Glomerular visceral epithelial cell (primary cell): ENCODE measurements at regions not wholly inside any gene's neighbourhood (a gene's known extent, or its start where the extent isn't known, plus 50 kb on each side); places are given as distances from the start of the nearest gene placed in this dataset.
"Not testable (repeated sequence)": the region's sequence is repeated elsewhere in the genome, so short reads cannot be mapped to it uniquely, and the experiment has no call there.

Experiments used
- DNase-seq: peaks from one replicate; pipeline ENCODE4 v3.0.0-alpha.2; 2016; ENCODE audit errors: extremely low spot score

GRCh38 chr10:125273023-125273422 is 112.7 kb upstream of the CTBP2 start:
- DNase-seq = no peak

DNA sequence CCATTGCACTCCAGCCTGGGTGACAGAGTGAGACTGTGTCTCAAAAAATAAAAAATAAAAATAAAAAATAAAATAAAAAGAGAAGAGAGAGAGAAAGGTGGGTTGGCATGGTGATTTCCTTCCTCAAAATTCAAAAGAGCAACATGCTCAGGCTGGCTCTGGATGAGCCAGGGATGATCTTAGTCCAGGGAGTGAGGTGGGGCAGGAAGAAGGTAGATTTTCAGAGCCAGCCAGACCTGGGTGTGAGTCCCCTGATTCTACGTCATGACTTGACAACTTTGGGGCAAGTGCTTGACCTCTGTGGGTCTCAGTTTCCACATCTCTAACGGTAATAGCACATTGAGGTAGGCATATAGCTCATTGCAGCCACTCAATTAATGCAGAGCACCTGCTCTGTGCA is 109.4 kb upstream of the CTBP2 start:
- DNase-seq = no peak

GRCh38 chr10:125266966-125267365 is 106.6 kb upstream of the CTBP2 start:
- no peak for DNase-seq

DNA sequence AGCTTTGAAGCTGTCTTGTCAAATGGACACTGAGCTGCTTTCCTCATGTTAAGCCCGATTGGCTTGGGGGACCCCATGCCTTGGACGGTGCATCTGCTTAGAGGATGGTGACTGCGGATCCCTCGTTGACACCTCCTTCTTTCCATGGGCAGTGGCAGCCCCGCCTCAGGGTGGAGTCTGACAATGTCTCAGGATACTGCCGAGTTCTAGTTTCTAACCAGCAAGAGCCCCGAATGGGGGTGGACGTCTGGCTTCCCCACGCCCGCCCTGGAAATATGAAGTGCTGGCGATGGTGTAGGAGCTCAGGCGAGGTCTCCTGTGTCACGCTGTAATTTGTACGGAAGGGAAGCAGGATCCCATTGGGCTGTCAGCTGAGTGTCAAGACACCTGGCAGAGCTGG is 106.2 kb upstream of the CTBP2 start:
- no peak for DNase-seq

- no peak for DNase-seq
These were observed 105.2 kb upstream of the CTBP2 start for GRCh38 chr10:125265579-125265955.

GRCh38 chr10:125264757-125265578 is 104.6 kb upstream of the CTBP2 start:
- no peak for DNase-seq

DNA sequence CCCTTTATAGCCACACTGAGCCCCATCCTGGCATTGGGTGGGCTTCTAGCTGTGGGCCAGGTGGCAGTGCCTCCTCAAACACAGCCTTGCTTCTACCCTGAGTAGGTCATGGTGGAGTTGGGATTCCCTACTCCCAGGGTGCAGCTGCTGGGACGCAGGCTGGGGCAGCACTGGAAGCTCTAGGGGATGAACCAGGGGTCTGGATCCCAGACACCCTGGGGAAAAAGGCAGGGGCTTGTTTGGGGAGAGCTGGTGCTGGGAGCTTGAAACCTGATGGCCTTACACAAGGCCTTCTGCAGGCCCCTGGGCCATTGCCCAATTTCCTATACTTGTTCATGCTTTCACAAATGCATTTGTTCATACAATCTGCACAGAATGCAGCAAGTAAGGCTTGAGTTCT is 103.7 kb upstream of the CTBP2 start:
- DNase-seq = no peak

DNA sequence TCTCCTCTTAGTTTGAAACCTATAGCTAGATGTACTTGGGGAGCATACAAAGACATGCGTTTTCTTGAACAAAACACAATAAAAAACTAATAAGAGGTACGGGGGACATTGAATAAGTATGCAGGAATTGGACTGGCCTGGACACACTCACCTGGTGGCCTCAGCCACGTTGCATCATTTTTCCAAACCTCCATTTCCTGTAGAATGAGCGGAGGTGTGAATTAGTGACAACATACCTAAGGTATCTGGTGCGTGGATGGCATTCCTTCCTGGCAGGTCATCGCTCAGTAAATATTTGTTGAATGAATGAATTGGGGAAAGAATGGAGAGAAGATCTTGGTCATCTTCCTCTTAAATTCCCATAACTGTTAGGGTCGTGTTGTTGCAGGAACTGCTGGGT is 103.2 kb upstream of the CTBP2 start:
- peak; percentile 9 for DNase-seq

- no peak for DNase-seq
These were observed 102.6 kb upstream of the CTBP2 start for GRCh38 chr10:125262920-125263319.

- DNase-seq = no peak
These were observed 102.0 kb upstream of the CTBP2 start for GRCh38 chr10:125262409-125262808.

DNA sequence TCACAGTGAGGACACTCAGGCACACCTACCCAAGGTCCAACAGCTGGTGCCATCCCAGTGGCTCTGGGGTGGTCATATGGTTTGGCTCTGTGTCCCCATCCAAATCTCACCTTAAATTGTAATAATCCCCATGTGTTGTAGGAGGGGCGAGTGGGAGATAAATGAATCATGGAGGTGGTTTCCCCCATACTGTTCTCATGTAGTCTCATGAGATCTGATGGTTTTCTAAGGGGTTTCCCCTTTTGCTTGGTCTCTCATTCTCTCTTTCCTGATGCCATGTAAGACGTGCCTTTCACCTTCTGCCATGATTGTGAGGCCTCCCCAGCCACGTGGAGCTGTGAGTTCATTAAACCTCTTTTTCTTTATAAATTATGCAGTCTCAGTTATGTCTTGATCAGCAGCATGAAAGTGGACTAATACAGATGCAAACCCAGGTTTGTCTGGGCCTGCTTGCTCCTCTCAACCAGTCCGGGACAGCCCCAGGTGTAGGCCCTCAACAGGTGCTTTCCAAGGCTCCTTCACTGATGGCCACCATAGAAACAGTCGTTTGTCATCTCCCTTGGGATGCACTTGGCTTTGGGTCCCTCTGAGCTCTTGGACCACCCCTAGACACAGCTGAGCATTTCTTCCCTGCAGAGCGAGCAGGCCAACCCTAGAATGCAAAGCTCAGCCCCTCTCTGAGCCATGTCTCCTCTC is 101.3 kb upstream of the CTBP2 start:
- no peak for DNase-seq

- no peak for DNase-seq
These were observed 99.9 kb upstream of the CTBP2 start for GRCh38 chr10:125260260-125260659.

DNA sequence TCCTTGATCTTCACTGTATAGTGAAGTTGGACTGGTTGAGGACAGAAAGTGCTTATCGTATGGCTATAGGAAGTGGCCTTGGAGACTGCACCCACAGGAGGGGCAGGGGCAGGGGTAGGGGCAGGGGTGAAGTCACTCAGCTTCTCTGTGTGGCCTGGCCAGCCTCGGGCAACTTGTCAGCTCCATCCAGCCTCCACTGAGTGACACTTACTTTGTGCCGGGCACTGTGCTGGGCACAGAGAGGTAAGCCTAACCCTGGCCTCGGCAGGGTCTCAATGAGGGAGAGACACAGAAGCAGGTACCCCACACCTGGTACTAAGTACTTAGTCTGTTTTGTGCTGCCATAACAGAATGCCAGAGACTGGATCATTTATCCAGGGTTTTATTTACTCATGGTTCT is 99.3 kb upstream of the CTBP2 start:
- no peak for DNase-seq

- DNase-seq = no peak
These were observed 98.3 kb upstream of the CTBP2 start for GRCh38 chr10:125258676-125259075.

DNA sequence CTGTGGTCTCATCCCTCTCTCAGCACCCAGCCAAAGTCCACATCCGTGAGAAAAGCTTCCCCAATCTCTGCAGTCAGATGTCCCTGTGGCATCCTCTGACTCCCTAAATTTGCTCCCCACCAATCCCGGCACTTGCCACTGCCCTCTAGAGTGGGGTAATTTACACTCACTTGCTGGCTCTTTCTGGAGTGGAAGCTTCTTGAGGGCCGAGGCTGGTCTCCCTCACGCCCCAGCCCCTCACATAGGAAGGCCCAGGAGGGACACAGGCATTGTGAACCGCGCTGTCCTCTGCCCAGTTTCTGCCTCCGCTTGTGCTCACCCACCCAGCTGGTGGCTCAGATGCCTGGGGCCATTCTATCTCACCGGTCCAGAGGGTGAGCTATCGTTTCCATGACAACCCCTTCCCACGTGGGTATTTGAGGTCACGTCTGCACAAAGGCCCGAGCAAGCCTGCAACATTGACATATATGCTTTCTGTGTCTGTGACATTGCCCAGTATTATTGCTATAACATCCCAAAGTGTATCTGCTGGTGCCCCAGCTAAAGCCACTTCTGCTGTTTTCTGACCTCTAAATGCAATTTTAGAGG is 97.3 kb upstream of the CTBP2 start:
- DNase-seq = no peak

DNA sequence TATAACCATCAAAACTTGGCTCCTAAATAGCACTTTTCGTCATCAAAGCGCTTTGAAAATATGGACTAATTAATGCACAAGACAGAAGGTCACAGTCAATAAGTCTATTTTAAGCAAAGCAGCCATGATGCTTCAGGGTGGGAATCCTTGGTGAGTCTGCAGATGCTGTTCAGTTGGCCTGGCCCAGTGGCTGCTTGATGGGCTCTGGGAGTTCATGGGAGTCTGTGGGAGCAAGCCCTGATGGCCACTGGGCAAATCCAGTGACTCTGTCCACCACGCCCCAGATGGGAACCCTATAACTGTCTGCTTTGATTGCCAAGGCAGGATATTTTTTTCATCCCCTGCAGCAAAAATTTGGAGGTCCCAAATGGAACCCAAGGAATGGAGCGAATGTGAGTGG is 95.7 kb upstream of the CTBP2 start:
- no peak for DNase-seq

DNA sequence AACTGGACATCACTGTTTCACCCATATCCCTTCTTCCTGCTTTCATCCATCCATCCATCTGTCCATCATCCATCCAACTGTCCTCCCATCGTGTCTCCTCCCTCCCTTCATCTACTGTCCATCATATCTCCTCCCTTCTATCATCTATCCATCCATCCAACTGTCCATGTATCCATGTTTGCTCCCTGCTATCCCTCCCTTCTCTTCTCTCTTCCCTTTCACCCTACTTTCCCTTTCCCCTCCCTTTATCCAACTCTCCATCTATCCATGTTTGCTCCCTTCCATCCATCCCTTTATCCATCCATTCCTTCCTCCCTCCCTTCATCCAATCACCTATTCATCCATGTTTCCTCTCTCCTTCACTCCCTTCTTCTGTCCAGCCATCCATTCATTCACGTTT is 92.6 kb upstream of the CTBP2 start:
- DNase-seq = no peak

GRCh38 chr10:125250834-125251233 is 90.5 kb upstream of the CTBP2 start:
- DNase-seq = not testable (repeated sequence)

DNA sequence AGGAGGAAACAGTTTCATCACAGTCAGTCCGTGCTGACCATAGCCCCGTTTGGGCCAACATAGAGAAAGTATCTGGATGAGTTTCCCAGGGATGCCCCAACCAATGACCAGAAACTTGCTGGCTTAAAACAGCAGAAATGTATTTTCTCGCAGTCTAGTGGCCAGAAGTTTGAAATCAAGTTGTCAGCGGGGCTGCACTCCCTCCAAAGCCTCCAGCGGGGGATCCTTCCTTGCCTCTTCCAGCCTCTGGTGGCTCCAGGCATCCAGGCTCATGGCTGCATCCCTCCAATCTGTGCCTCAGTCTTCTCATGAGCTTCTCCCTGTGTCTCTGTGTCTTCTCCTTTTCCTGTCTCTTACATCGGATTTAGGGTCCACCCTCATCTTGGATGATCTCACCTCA is 89.6 kb upstream of the CTBP2 start:
- no peak for DNase-seq

- DNase-seq = no peak
These were observed 88.1 kb upstream of the CTBP2 start for GRCh38 chr10:125248489-125248888.

GRCh38 chr10:125247576-125247975 is 87.2 kb upstream of the CTBP2 start:
- no peak for DNase-seq

GRCh38 chr10:125243532-125244253 is 83.3 kb upstream of the CTBP2 start:
- no peak for DNase-seq
